ENCODE measurements at regions not wholly inside any gene's neighbourhood (a gene's known extent, or its start where the extent isn't known, plus 50 kb on each side); places are given as distances from the start of the nearest gene placed in this dataset.

DNA sequence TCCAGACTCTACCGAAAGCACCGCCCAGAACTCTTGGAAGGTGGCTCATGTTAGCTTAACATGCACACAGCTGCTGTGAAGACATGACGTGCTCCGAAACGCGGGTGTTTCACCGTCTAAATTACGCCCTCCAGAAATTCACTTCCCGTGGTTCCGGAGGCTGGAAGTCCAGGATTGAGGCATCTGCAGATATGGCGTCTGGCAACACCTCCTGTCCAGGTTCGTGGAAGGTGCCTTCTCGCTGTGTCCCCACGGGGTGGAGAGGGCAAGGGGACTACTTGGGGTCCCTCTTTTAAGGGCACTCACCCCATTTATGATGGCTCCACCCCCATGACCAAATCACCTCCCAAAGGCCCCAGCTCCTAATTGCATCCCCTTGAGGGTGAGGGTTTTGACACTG is 348.0 kb upstream of the IRX2 start:
- POLR2A ChIA-PET (ENCODE audit: partially characterized antibody) = interaction anchor here (1.9 kb wide), 1 partner anchor 10 kb away, joined by 5 read pairs; no protein-coding TSS in a partner anchor
- Histone ChIP-seq H2BK12ac (ENCODE audit: low read depth, low read length) (peak overlapping the region; percentile 99; the same call in 1 of the 2 replicates), H3K4ac (replicated peaks; ENCODE audit: insufficient read length, low read depth, low read length) (peak overlapping the region; percentile 86), H4K20me1 (replicated peaks in 1 of 2; ENCODE audit: control insufficient read depth in 1 of 2, insufficient read depth in 2 of 2, low read length in 2 of 2) (no peaks in the 10 kb centered on the region), H3K27ac (ENCODE audit: low read depth, low read length) (no peak overlapping the region), H2AK5ac (ENCODE audit: low read depth, low read length) (peak overlapping the region; percentile 99), H3K56ac (replicated peaks; ENCODE audit: insufficient read length, low read depth, low read length) (no peak overlapping the region), H3K27me3 (replicated peaks in 1 of 4; ENCODE audit: control insufficient read depth in 3 of 4, extremely low read depth in 1 of 4, insufficient read depth in 3 of 4, low read length in 3 of 4) (no peaks in the 10 kb centered on the region; a peak in 2 of 7 replicates), H3K9ac (replicated peaks in 1 of 4; ENCODE audit: extremely low read depth in 1 of 4, low read depth in 3 of 4, low read length in 3 of 4) (no peak overlapping the region), H3K23ac (ENCODE audit: insufficient read length) (no peak overlapping the region), H3K79me1 (ENCODE audit: low read depth, low read length) (no peaks in the 10 kb centered on the region), H3K36me3 (ENCODE audit: control insufficient read depth in 2 of 4, insufficient read depth in 4 of 4, low read length in 3 of 4) (0 out of 8 replicates have a peak, but pooled peaks cover 0 to 2% (median 0%) of the 10 kb centered on the region in 4 experiments), H4K8ac (ENCODE audit: extremely low read depth, insufficient read depth, low read length) (no peak overlapping the region), H2BK15ac (ENCODE audit: low read length) (peak overlapping the region; percentile 36; the same call in 1 of the 2 replicates), H3K79me2 (ENCODE audit: control insufficient read depth in 1 of 2, insufficient read depth in 2 of 2, low read length in 2 of 2) (no peaks in the 10 kb centered on the region), H2AFZ (ENCODE audit: low read length) (no peak overlapping the region), H3K4me3 (ENCODE audit: extremely low read depth in 1 of 4, insufficient read depth in 2 of 4, low read depth in 3 of 4, low read length in 4 of 4) (no peak overlapping the region), H3K14ac (ENCODE audit: insufficient read length) (no peak overlapping the region), H4K91ac (replicated peaks; ENCODE audit: insufficient read length, low read length) (peak overlapping the region; percentile 100), H3K9me3 (ENCODE audit: insufficient read depth in 2 of 2, low read depth in 1 of 2, low read length in 1 of 2) (no peaks in the 10 kb centered on the region), H3K4me2 (ENCODE audit: insufficient read depth in 1 of 2, low read depth in 2 of 2, low read length in 2 of 2) (no peak overlapping the region), H3K4me1 (replicated peaks in 1 of 4; ENCODE audit: control insufficient read depth in 3 of 4, insufficient read depth in 4 of 4, low read length in 3 of 4) (peaks cover 11 to 46% (median 30%) of the 10 kb centered on the region in 4 experiments), H2BK120ac (replicated peaks; ENCODE audit: low read depth, low read length) (peak overlapping the region; percentile 12), H2BK5ac (ENCODE audit: low read depth, low read length) (peak overlapping the region; percentile 100; the same call in 1 of the 2 replicates), H3K18ac (ENCODE audit: extremely low read depth, low read length) (peak overlapping the region; percentile 93), H3K23me2 (ENCODE audit: low read depth, low read length) (no peaks in the 10 kb centered on the region), H2BK20ac (ENCODE audit: low read length) (peak overlapping the region; percentile 100), H4K5ac (ENCODE audit: insufficient read length, low read depth, low read length) (peak overlapping the region; percentile 16)
- DNase-seq (ENCODE audit: low read depth in 1 of 2, low spot score in 2 of 2) (no peak), FAIRE-seq (no peak)
- 95% methylated on average over 14 of the region's 14 CpGs; no CpG with 5 or more reads in 1 of the 2 experiments for WGBS, 2 experiments (ENCODE audit: extremely low coverage in 1 of 2, insufficient coverage in 1 of 2, insufficient read length in 1 of 2, insufficient replicate concordance in 2 of 2, low coverage in 1 of 2, low lambda C conversion rate in 2 of 2, missing lambda C conversion rate in 1 of 2)
- CTCF ChIA-PET (ENCODE audit: partially characterized antibody) = interaction anchor here (0.7 to 1.7 kb wide), 2 partner anchors 15 to 20 kb away, joined by 3 read pairs; no protein-coding TSS in a partner anchor
- TF ChIP-seq KDM5A (IDR thresholded peaks at IDR 0.05; ENCODE audit: low read length) (no peak), BACH1 (IDR thresholded peaks at IDR 0.05; ENCODE audit: low read length) (no peak), HDAC6 (IDR thresholded peaks at IDR 0.05; ENCODE audit: low read depth, low read length) (no peak), POLR2A (IDR thresholded peaks at IDR 0.05; ENCODE audit: control extremely low read depth in 1 of 2, low read depth in 2 of 2, low read length in 2 of 2) (no peak), NANOG (IDR thresholded peaks at IDR 0.05; ENCODE audit: insufficient read depth, low read depth, low read length, poor library complexity, severe bottlenecking) (no peak), ASH2L (IDR thresholded peaks at IDR 0.05; ENCODE audit: low read length) (no peak)
